HG02610 (cell line): ENCODE measurements at regions not wholly inside any gene's neighbourhood (a gene's known extent, or its start where the extent isn't known, plus 50 kb on each side); places are given as distances from the start of the nearest gene placed in this dataset.
"Not testable (repeated sequence)": the region's sequence is repeated elsewhere in the genome, so short reads cannot be mapped to it uniquely, and the experiment has no call there.

Experiments used
- ATAC-seq: cut with Tn5 transposase; IDR thresholded peaks from one replicate; pipeline ENCODE4 v1.9.1; 2021; ENCODE audit warnings: mild to moderate bottlenecking, moderate library complexity; ENCODE audit not compliant: unreplicated experiment

GRCh38 chr1:83485314-83486019 is 513.5 kb downstream of the TTLL7 start:
- ATAC-seq, result peak; percentile 17

- ATAC-seq, result not testable (repeated sequence)
Observed at GRCh38 chr1:83481284-83481683, 517.6 kb downstream of the TTLL7 start.

GRCh38 chr1:83479591-83480239 is 519.2 kb downstream of the TTLL7 start:
- peak; percentile 62 for ATAC-seq

GRCh38 chr1:83478127-83478526 is 520.8 kb downstream of the TTLL7 start:
- not testable (repeated sequence) for ATAC-seq

GRCh38 chr1:83476518-83476917 is 522.4 kb downstream of the TTLL7 start:
- peak; percentile 68 for ATAC-seq

GRCh38 chr1:83474946-83475345 is 524.0 kb downstream of the TTLL7 start:
- peak; percentile 34 for ATAC-seq

- not testable (repeated sequence) for ATAC-seq
Observed at GRCh38 chr1:83473986-83474385, 524.9 kb downstream of the TTLL7 start.

- not testable (repeated sequence) for ATAC-seq
Observed at GRCh38 chr1:83472066-83472465, 526.9 kb downstream of the TTLL7 start.

GRCh38 chr1:83471272-83471671 is 527.7 kb downstream of the TTLL7 start:
- ATAC-seq, result not testable (repeated sequence)

GRCh38 chr1:83468336-83468735 is 530.6 kb downstream of the TTLL7 start:
- ATAC-seq, result not testable (repeated sequence)

GRCh38 chr1:83457735-83458248 is 541.1 kb downstream of the TTLL7 start:
- peak; percentile 56 for ATAC-seq

- ATAC-seq, result not testable (repeated sequence)
Observed at GRCh38 chr1:83457281-83457680, 541.7 kb downstream of the TTLL7 start.

- not testable (repeated sequence) for ATAC-seq
Observed at GRCh38 chr1:83455753-83456152, 543.2 kb downstream of the TTLL7 start.

- not testable (repeated sequence) for ATAC-seq
Observed at GRCh38 chr1:83445873-83446272, 553.1 kb downstream of the TTLL7 start.

- ATAC-seq, result not testable (repeated sequence)
Observed at GRCh38 chr1:83442412-83442811, 556.5 kb downstream of the TTLL7 start.

- not testable (repeated sequence) for ATAC-seq
Observed at GRCh38 chr1:83440586-83440985, 558.3 kb downstream of the TTLL7 start.

- not testable (repeated sequence) for ATAC-seq
Observed at GRCh38 chr1:83440021-83440420, 558.9 kb downstream of the TTLL7 start.

GRCh38 chr1:83438316-83438715 is 560.6 kb downstream of the TTLL7 start:
- ATAC-seq, result not testable (repeated sequence)

GRCh38 chr1:83435336-83435735 is 563.6 kb downstream of the TTLL7 start:
- ATAC-seq, result not testable (repeated sequence)

- ATAC-seq, result not testable (repeated sequence)
Observed at GRCh38 chr1:83427566-83427965, 571.4 kb downstream of the TTLL7 start.

- not testable (repeated sequence) for ATAC-seq
Observed at GRCh38 chr1:83423382-83423781, 575.5 kb downstream of the TTLL7 start.

GRCh38 chr1:83418558-83418957 is 580.4 kb downstream of the TTLL7 start:
- ATAC-seq, result no peak
